ENCODE measurements at regions not wholly inside any gene's neighbourhood (a gene's known extent, or its start where the extent isn't known, plus 50 kb on each side); places are given as distances from the start of the nearest gene placed in this dataset.

DNA sequence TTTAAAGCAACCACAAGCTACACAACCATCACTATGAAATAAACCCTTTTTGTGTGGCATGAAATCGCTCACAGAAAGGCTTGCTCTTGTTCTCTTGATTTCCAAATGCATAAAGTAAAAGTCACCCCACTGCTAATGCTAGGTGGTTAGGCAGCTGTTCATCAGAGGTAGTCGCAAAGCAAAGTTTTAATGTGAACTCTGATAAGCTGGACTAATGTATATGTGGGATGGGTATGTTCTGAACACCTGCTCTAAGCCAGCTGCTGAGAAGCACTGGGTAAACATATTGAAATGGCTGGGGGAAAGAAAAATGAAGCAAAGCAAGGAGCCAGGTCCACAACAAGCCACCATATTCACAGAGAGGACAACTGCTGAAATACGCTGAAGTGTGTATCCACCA is 142.3 kb downstream of the KLF12 start:
- Histone ChIP-seq H3K36me3 (ENCODE audit: insufficient read depth in 1 of 2, low read depth in 1 of 2) (peaks cover 0 to 4% of the 10 kb centered on the region in 2 donors), H3K4me1 (no peaks in the 10 kb centered on the region), H3K27ac (no peak overlapping the region), H3K27me3 (ENCODE audit: insufficient read depth in 3 of 3, low read length in 2 of 3) (no peaks in the 10 kb centered on the region), H3K9me3 (no peaks in the 10 kb centered on the region), H3K4me3 (no peak overlapping the region)
- WGBS, 3 donors = 78 to 87% (median 80%) methylated on average over 3 of the region's 3 CpGs
- no peak for DNase-seq
- TF ChIP-seq, protein P1, sequence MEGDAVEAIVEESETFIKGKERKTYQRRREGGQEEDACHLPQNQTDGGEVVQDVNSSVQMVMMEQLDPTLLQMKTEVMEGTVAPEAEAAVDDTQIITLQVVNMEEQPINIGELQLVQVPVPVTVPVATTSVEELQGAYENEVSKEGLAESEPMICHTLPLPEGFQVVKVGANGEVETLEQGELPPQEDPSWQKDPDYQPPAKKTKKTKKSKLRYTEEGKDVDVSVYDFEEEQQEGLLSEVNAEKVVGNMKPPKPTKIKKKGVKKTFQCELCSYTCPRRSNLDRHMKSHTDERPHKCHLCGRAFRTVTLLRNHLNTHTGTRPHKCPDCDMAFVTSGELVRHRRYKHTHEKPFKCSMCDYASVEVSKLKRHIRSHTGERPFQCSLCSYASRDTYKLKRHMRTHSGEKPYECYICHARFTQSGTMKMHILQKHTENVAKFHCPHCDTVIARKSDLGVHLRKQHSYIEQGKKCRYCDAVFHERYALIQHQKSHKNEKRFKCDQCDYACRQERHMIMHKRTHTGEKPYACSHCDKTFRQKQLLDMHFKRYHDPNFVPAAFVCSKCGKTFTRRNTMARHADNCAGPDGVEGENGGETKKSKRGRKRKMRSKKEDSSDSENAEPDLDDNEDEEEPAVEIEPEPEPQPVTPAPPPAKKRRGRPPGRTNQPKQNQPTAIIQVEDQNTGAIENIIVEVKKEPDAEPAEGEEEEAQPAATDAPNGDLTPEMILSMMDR (IDR thresholded peaks at IDR 0.05) = no peak
- intact Hi-C loops (cut with DNase I) = no loop called here
- no peak for ATAC-seq

DNA sequence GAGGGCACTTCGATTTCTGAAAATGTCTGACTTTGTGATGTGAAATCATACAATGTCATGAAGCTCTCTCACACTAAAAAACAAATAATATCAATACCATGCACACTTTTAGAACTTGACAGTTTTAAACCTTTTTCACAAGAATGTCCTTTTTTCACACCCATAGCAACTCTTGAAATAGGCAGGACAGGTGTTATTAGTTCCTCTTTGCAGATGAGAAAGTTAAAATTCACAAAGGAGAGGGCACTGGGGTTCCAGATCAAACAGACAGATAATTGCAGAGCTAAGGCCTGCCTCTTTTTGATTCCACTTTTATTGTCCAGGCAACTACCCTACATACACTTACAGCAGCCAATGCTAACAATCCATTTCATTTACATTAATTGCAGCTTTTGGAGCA is 142.8 kb downstream of the KLF12 start:
- no peak overlapping the region for H3K4me3 ChIP-seq
- 84 to 93% (median 92%) methylated on average over 1 of the region's 1 CpG for WGBS, 3 donors
- H3K4me1 ChIP-seq = no peaks in the 10 kb centered on the region
- no peak overlapping the region for H3K27ac ChIP-seq
- peaks cover 0 to 4% of the 10 kb centered on the region in 2 donors for H3K36me3 ChIP-seq (ENCODE audit: insufficient read depth in 1 of 2, low read depth in 1 of 2)
- ATAC-seq (no peak), DNase-seq (no peak)
- no peaks in the 10 kb centered on the region for H3K9me3 ChIP-seq
- intact Hi-C loops (cut with DNase I) = no loop called here
- TF ChIP-seq, protein P1 (IDR thresholded peaks at IDR 0.05) = no peak
- no peaks in the 10 kb centered on the region for H3K27me3 ChIP-seq (ENCODE audit: insufficient read depth in 3 of 3, low read length in 2 of 3)

DNA sequence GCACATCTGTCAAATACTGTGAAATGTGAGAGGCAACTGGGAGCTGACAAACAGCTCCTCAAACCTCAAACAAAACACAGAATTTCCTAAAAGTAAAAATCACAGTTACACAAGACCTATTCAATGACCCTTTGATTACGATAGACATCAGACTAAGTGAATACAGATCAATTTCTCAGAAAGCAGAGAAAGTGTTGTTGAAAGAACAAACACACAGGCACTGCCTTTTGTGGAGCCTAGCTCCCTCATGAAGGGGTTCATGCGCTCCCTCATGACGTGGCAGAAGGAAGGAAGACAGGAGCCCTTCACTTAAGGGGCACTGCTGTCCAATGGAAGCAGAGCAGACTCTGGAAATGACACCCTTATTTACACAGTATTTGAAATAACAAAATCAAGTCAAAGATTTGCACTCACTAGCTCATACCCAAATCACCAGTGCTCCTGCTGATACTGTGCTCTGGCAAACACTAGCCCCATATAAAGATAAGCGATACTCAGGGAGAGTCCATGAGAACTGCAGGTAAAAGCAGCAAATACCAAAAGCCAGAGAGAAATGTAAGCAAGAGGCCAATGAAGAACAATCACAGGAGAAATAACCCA is 144.9 kb downstream of the KLF12 start:
- DNase-seq (no peak), ATAC-seq (no peak)
- Histone ChIP-seq H3K36me3 (ENCODE audit: insufficient read depth in 1 of 2, low read depth in 1 of 2) (peaks cover 0 to 4% of the 10 kb centered on the region in 2 donors), H3K27me3 (ENCODE audit: insufficient read depth in 3 of 3, low read length in 2 of 3) (no peaks in the 10 kb centered on the region), H3K27ac (no peak overlapping the region), H3K4me3 (no peak overlapping the region), H3K9me3 (no peaks in the 10 kb centered on the region), H3K4me1 (no peaks in the 10 kb centered on the region)
- WGBS, 3 donors = 91 to 93% (median 93%) methylated on average over 4 of the region's 4 CpGs
- intact Hi-C loops (cut with DNase I) = no loop called here
- TF ChIP-seq, protein P1 (IDR thresholded peaks at IDR 0.05) = no peak

DNA sequence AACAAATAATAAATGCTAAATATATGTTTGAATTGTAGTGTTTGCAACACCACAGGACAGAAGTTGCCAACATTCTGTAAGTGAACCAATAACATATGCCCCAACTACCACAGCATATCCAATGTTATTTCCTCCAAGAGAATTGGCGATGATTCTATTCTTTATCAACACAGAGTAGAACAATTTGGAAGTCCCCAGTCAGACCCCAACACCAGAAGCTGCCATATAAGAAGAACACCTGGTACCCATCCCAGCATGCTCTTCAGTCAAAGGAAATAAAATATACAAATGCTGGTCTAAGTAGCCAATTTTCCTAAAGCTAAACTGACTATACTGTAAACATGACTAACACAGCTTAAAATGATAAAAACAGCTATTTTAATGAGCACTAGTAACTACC is 145.7 kb downstream of the KLF12 start:
- ATAC-seq (no peak), DNase-seq (no peak)
- Histone ChIP-seq H3K36me3 (ENCODE audit: insufficient read depth in 1 of 2, low read depth in 1 of 2) (peaks cover 0 to 4% of the 10 kb centered on the region in 2 donors), H3K27me3 (ENCODE audit: insufficient read depth in 3 of 3, low read length in 2 of 3) (no peaks in the 10 kb centered on the region), H3K27ac (no peak overlapping the region), H3K9me3 (no peaks in the 10 kb centered on the region), H3K4me1 (no peaks in the 10 kb centered on the region), H3K4me3 (no peak overlapping the region)
- intact Hi-C loops (cut with DNase I) = no loop called here
- TF ChIP-seq, protein P1 (IDR thresholded peaks at IDR 0.05) = no peak
- WGBS, 3 donors = 94 to 100% (median 97%) methylated on average over 1 of the region's 1 CpG

DNA sequence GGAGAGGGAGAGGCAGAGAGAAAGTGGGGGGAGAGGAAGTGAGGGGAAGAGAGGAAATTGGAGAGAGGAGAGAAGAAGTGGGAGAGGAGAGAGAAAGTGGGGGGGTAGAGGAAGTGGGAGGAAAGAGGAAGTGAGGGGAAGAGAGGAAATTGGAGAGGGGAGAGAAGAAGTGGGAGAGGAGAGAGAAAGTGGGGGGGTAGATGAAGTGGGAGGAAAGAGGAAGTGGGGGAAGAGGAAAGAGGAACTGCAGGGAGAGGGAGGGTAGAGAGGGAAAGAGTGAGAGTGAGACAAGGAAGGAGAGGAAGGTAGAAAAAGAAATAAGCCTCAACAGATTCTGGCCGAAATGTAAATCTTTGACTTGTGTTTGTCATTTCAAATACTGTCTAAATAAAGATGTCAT is 146.6 kb downstream of the KLF12 start:
- H3K36me3 ChIP-seq (ENCODE audit: insufficient read depth in 1 of 2, low read depth in 1 of 2) = peaks cover 0 to 2% of the 10 kb centered on the region in 2 donors
- ATAC-seq (no peak), DNase-seq (no peak)
- no peaks in the 10 kb centered on the region for H3K9me3 ChIP-seq
- H3K27me3 ChIP-seq (ENCODE audit: insufficient read depth in 3 of 3, low read length in 2 of 3) = no peaks in the 10 kb centered on the region
- no peak overlapping the region for H3K4me3 ChIP-seq
- no peaks in the 10 kb centered on the region for H3K4me1 ChIP-seq
- intact Hi-C loops (cut with DNase I) = no loop called here
- TF ChIP-seq, protein P1 (IDR thresholded peaks at IDR 0.05) = no peak
- 82 to 94% (median 92%) methylated on average over 1 of the region's 1 CpG for WGBS, 3 donors
- no peak overlapping the region for H3K27ac ChIP-seq
